Lower lobe of right lung (tissue), 2 donors: ENCODE measurements at regions not wholly inside any gene's neighbourhood (a gene's known extent, or its start where the extent isn't known, plus 50 kb on each side); places are given as distances from the start of the nearest gene placed in this dataset.

Experiments
- ATAC-seq, 2 donors: fragments of 200-7000 bp; cut with Tn5 transposase; one replicate each; pipeline ENCODE4 v1.9.1; 2020 to 2022; ENCODE audit warnings: mild to moderate bottlenecking in 2 of 2, moderate library complexity in 2 of 2
- DNase-seq: peaks from one replicate; pipeline ENCODE4 v3.0.0-alpha.2; 2020
- H3K27ac ChIP-seq: fragments of 200-600 bp; one replicate; pipeline ENCODE4 v1.8.0; 2022
- H3K27me3 ChIP-seq: fragments of 200-600 bp; one replicate; pipeline ENCODE4 v1.8.0; 2022; ENCODE audit warnings: low read depth
- H3K36me3 ChIP-seq: fragments of 200-600 bp; one replicate; pipeline ENCODE4 v1.8.0; 2022; ENCODE audit warnings: mild to moderate bottlenecking
- H3K4me1 ChIP-seq: fragments of 200-600 bp; one replicate; pipeline ENCODE4 v1.8.0; 2022
- H3K4me3 ChIP-seq: fragments of 200-600 bp; one replicate; pipeline ENCODE4 v1.8.0; 2022; ENCODE audit warnings: mild to moderate bottlenecking
- H3K9me3 ChIP-seq: fragments of 200-600 bp; one replicate; pipeline ENCODE4 v1.8.0; 2022
- CTCF ChIP-seq: fragments of 200-600 bp; IDR thresholded peaks from one replicate; pipeline ENCODE4 v1.8.0; 2022; ENCODE audit warnings: antibody characterized with exemption, mild to moderate bottlenecking
- intact Hi-C: fragments of 100-400 bp; cut with DNase I; formaldehyde crosslinking; loops from one replicate; pipeline ENCODE4 v1.11.0; 2022
- donor health status: DM: no; HTN: yes; CAD: no; lungs with severe emphysema.

GRCh38 chrX:75673468-75673867 lies 111.6 kb downstream of the MAGEE2 start:
- ATAC-seq: peak; percentile 92 to 96

GRCh38 chrX:75655627-75656026 lies 129.4 kb downstream of the MAGEE2 start:
- H3K27ac ChIP-seq: no peak overlapping the region
- H3K27me3 ChIP-seq: no peaks in the 10 kb centered on the region
- TF ChIP-seq CTCF: no peak
- no peaks in the 10 kb centered on the region for H3K36me3 ChIP-seq
- H3K4me3 ChIP-seq: no peak overlapping the region
- no peak for DNase-seq
- no peak for ATAC-seq
- no peaks in the 10 kb centered on the region for H3K9me3 ChIP-seq
- intact Hi-C loops: no loop called here
- no peaks in the 10 kb centered on the region for H3K4me1 ChIP-seq

More at GRCh38 chrX:75673468-75673867, 111.6 kb downstream of the MAGEE2 start:
- no peaks in the 10 kb centered on the region for H3K27me3 ChIP-seq
- H3K4me3 ChIP-seq: no peak overlapping the region
- TF ChIP-seq CTCF: no peak
- no peaks in the 10 kb centered on the region for H3K4me1 ChIP-seq
- no peaks in the 10 kb centered on the region for H3K9me3 ChIP-seq
- no peak overlapping the region for H3K27ac ChIP-seq
- intact Hi-C loops: no loop called here
- no peaks in the 10 kb centered on the region for H3K36me3 ChIP-seq
- DNase-seq: peak; percentile 54

- no peak for TF ChIP-seq CTCF
- H3K27ac ChIP-seq: no peak overlapping the region
- no peaks in the 10 kb centered on the region for H3K27me3 ChIP-seq
- DNase-seq: no peak
- intact Hi-C loops: no loop called here
- H3K9me3 ChIP-seq: no peaks in the 10 kb centered on the region
- no peak for ATAC-seq
- no peak overlapping the region for H3K4me3 ChIP-seq
- no peaks in the 10 kb centered on the region for H3K4me1 ChIP-seq
- no peaks in the 10 kb centered on the region for H3K36me3 ChIP-seq
These were observed 127.0 kb upstream of the ZDHHC15 start for GRCh38 chrX:75649829-75650228.

GRCh38 chrX:75648803-75649588 lies 126.2 kb upstream of the ZDHHC15 start:
- no peaks in the 10 kb centered on the region for H3K4me1 ChIP-seq
- DNase-seq (no peak), ATAC-seq (no peak)
- no peak overlapping the region for H3K4me3 ChIP-seq
- H3K36me3 ChIP-seq: no peaks in the 10 kb centered on the region
- H3K9me3 ChIP-seq: no peaks in the 10 kb centered on the region
- intact Hi-C loops: no loop called here
- H3K27me3 ChIP-seq: no peaks in the 10 kb centered on the region
- H3K27ac ChIP-seq: no peak overlapping the region
- no peak for TF ChIP-seq CTCF

- Histone ChIP-seq H3K9me3 (no peaks in the 10 kb centered on the region), H3K27ac (no peak overlapping the region), H3K27me3 (no peaks in the 10 kb centered on the region), H3K4me1 (no peaks in the 10 kb centered on the region), H3K36me3 (no peaks in the 10 kb centered on the region), H3K4me3 (no peak overlapping the region)
- DNase-seq: no peak
- TF ChIP-seq CTCF: no peak
- intact Hi-C loops: no loop called here
- ATAC-seq: no peak
These were observed 120.0 kb upstream of the ZDHHC15 start for GRCh38 chrX:75642811-75643361.
